ENCODE measurements at regions not wholly inside any gene's neighbourhood (a gene's known extent, or its start where the extent isn't known, plus 50 kb on each side); places are given as distances from the start of the nearest gene placed in this dataset.
A peak's percentile ranks its signal among the peaks of the same experiment; 100 is the strongest.

GRCh38 chr2:7691961-7692656 is 774.9 kb downstream of the RNF144A start:
- H3K27me3 ChIP-seq (ENCODE audit: control insufficient read depth in 2 of 2, insufficient read depth in 2 of 2, low read length in 2 of 2), result no peaks in the 10 kb centered on the region
- no CpG with 5 or more reads among the region's 3 CpGs for WGBS (ENCODE audit: insufficient coverage)
- peaks cover 4% of the 10 kb centered on the region in 3 donors for H3K27me3 Mint-ChIP-seq (ENCODE audit: low read depth in 3 of 3)
- H4K20me1 ChIP-seq (ENCODE audit: insufficient read depth, low read length), result no peaks in the 10 kb centered on the region
- peaks cover 0 to 2% (median 0%) of the 10 kb centered on the region in 7 donors for H3K9me3 Mint-ChIP-seq
- peak overlapping the region in 2 of 7 donors; percentile 30 to 64 for H3K27ac Mint-ChIP-seq
- H3K4me3 ChIP-seq (replicated peaks in 1 of 3; ENCODE audit: low read depth in 2 of 3, low read length in 3 of 3), result no peak overlapping the region
- H3K9ac ChIP-seq (ENCODE audit: insufficient read depth, low read length, poor library complexity, severe bottlenecking), result no peak overlapping the region
- peak overlapping the region in 1 of 2 donors; percentile 17 for H3K4me3 Mint-ChIP-seq
- no peak overlapping the region for H2AFZ ChIP-seq (ENCODE audit: insufficient read depth, low read depth, low read length, poor library complexity, severe bottlenecking)
- H3K79me2 ChIP-seq (ENCODE audit: insufficient read depth, low read length), result no peaks in the 10 kb centered on the region
- H3K36me3 Mint-ChIP-seq, result no peaks in the 10 kb centered on the region
- no peak overlapping the region for H3K27ac ChIP-seq (ENCODE audit: low read depth in 1 of 2, low read length in 2 of 2)
- no peak for DNase-seq
- intact Hi-C loops (cut with micrococcal nuclease), result no loop called here
- no peak overlapping the region for H3K4me2 ChIP-seq (replicated peaks; ENCODE audit: extremely low read depth, low read length, poor library complexity, severe bottlenecking)
- no peaks in the 10 kb centered on the region for H3K9me3 ChIP-seq (replicated peaks in 1 of 2; ENCODE audit: control insufficient read depth in 1 of 2, insufficient read depth in 1 of 2, low read length in 2 of 2)
- no peak for TF ChIP-seq CTCF (IDR thresholded peaks at IDR 0.05)
- peaks cover 13% of the 10 kb centered on the region in 2 donors for H3K4me1 ChIP-seq (ENCODE audit: control insufficient read depth in 1 of 2, insufficient read depth in 2 of 2, low read length in 2 of 2)
- H3K4me1 Mint-ChIP-seq, result peaks cover 15% of the 10 kb centered on the region
- no peaks in the 10 kb centered on the region for H3K36me3 ChIP-seq (replicated peaks in 1 of 2; ENCODE audit: control insufficient read depth in 1 of 2, insufficient read depth in 2 of 2, low read length in 2 of 2)

- no peaks in the 10 kb centered on the region for H3K79me2 ChIP-seq (ENCODE audit: insufficient read depth, low read length)
- no peaks in the 10 kb centered on the region for H3K9me3 ChIP-seq (replicated peaks in 1 of 2; ENCODE audit: control insufficient read depth in 1 of 2, insufficient read depth in 1 of 2, low read length in 2 of 2)
- Mint-ChIP-seq H3K4me1 (peaks cover 15% of the 10 kb centered on the region), H3K27ac (peak overlapping the region in 2 of 7 donors; percentile 30 to 64), H3K27me3 (ENCODE audit: low read depth in 3 of 3) (peaks cover 3 to 4% (median 4%) of the 10 kb centered on the region in 3 donors), H3K36me3 (no peaks in the 10 kb centered on the region), H3K9me3 (peaks cover 0 to 2% (median 0%) of the 10 kb centered on the region in 7 donors), H3K4me3 (peak overlapping the region in 1 of 2 donors; percentile 17)
- no peaks in the 10 kb centered on the region for H3K36me3 ChIP-seq (replicated peaks in 1 of 2; ENCODE audit: control insufficient read depth in 1 of 2, insufficient read depth in 2 of 2, low read length in 2 of 2)
- no peak for TF ChIP-seq CTCF (IDR thresholded peaks at IDR 0.05)
- no peak overlapping the region for H3K4me3 ChIP-seq (replicated peaks in 1 of 3; ENCODE audit: low read depth in 2 of 3, low read length in 3 of 3)
- H3K4me2 ChIP-seq (replicated peaks; ENCODE audit: extremely low read depth, low read length, poor library complexity, severe bottlenecking), result no peak overlapping the region
- H4K20me1 ChIP-seq (ENCODE audit: insufficient read depth, low read length), result no peaks in the 10 kb centered on the region
- no peak overlapping the region for H3K27ac ChIP-seq (ENCODE audit: low read depth in 1 of 2, low read length in 2 of 2)
- H3K9ac ChIP-seq (ENCODE audit: insufficient read depth, low read length, poor library complexity, severe bottlenecking), result no peak overlapping the region
- DNase-seq, result peak; percentile 18 to 49 (median 22)
- WGBS (ENCODE audit: insufficient coverage), result 92% methylated on average over 1 of the region's 1 CpG
- H2AFZ ChIP-seq (ENCODE audit: insufficient read depth, low read depth, low read length, poor library complexity, severe bottlenecking), result no peak overlapping the region
- H3K4me1 ChIP-seq (ENCODE audit: control insufficient read depth in 1 of 2, insufficient read depth in 2 of 2, low read length in 2 of 2), result peaks cover 13% of the 10 kb centered on the region in 2 donors
- no peaks in the 10 kb centered on the region for H3K27me3 ChIP-seq (ENCODE audit: control insufficient read depth in 2 of 2, insufficient read depth in 2 of 2, low read length in 2 of 2)
- intact Hi-C loops (cut with micrococcal nuclease), result no loop called here
Measured at GRCh38 chr2:7692657-7693161, 775.5 kb downstream of the RNF144A start.

Data from CD14-positive monocyte (primary cell).